AG04449 (cell line): ENCODE measurements at regions not wholly inside any gene's neighbourhood (a gene's known extent, or its start where the extent isn't known, plus 50 kb on each side); places are given as distances from the start of the nearest gene placed in this dataset.

Experiments
- CTCF ChIA-PET: fragments of 350-600 bp; formaldehyde crosslinking; extraction: SDS; loops from one replicate; lab custom pipeline; 2021; ENCODE audit warnings: antibody characterized with exemption; lab: Yijun Ruan, JAX
- POLR2A ChIA-PET: fragments of 400-600, 350-600 bp; formaldehyde crosslinking; extraction: SDS; loops from one replicate; lab custom pipeline; 2020; ENCODE audit warnings: antibody characterized with exemption, inconsistent platforms; lab: Yijun Ruan, JAX
- DNase-seq: peaks from one replicate; pipeline ENCODE4 v3.0.0-alpha.2; 2010; ENCODE audit warnings: low read depth, low spot score
- H3K4me3 ChIP-seq: 2 replicates; pipeline ENCODE4 v1.5.1; 2011; ENCODE audit warnings: low read depth, mild to moderate bottlenecking, control low read depth, low read length
- TF ChIP-seq, protein P1 (sequence below): IDR thresholded peaks from one replicate; pipeline ENCODE4 v1.5.1; 2011; ENCODE audit warnings: mild to moderate bottlenecking, moderate library complexity, low read length, control low read depth, inconsistent platforms; ENCODE audit not compliant: insufficient read depth; ENCODE audit errors: missing control alignments

DNA sequence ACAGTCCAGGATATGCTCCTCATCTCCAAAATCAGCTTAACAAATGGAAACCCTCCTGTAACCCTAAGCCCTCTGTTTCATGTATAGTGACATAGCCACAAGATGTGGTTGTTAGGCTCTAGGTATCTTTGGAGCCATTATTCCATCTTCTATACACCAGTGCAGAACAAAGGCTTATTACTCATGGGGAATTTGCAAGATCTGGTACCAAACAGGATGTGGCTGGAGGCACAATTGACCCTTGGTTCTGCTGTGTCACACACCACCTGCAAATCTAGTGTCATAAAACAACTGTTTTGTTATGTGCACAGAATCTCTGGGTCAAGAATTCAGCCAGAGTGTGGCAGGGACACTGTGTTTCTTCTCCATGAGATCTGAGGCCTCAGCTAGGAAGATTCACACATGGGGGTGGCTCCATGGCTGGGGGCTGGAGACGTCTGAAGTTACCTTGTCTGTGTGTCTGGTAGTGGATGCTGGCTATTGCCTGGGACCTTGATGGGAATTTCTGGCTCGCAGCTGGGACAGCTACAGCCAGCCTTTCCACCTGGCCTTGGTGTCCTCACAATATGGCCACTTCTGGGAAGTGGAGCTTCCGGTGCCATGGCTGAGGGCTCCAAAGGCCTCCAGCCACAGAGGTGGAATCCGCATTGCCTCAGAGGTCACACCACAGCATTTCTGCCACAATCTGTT is 369.9 kb downstream of the CDH26 start:
- ChIA-PET CTCF (no interaction called here), POLR2A (no interaction called here)
- TF ChIP-seq, protein P1, sequence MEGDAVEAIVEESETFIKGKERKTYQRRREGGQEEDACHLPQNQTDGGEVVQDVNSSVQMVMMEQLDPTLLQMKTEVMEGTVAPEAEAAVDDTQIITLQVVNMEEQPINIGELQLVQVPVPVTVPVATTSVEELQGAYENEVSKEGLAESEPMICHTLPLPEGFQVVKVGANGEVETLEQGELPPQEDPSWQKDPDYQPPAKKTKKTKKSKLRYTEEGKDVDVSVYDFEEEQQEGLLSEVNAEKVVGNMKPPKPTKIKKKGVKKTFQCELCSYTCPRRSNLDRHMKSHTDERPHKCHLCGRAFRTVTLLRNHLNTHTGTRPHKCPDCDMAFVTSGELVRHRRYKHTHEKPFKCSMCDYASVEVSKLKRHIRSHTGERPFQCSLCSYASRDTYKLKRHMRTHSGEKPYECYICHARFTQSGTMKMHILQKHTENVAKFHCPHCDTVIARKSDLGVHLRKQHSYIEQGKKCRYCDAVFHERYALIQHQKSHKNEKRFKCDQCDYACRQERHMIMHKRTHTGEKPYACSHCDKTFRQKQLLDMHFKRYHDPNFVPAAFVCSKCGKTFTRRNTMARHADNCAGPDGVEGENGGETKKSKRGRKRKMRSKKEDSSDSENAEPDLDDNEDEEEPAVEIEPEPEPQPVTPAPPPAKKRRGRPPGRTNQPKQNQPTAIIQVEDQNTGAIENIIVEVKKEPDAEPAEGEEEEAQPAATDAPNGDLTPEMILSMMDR: no peak
- no peak overlapping the region for H3K4me3 ChIP-seq
- no peak for DNase-seq

GRCh38 chr20:60330461-60330860 is 372.2 kb downstream of the CDH26 start:
- ChIA-PET POLR2A (no interaction called here), CTCF (no interaction called here)
- no peak overlapping the region for H3K4me3 ChIP-seq
- DNase-seq: no peak
- TF ChIP-seq, protein P1: no peak

- ChIA-PET CTCF (no interaction called here), POLR2A (no interaction called here)
- no peak overlapping the region for H3K4me3 ChIP-seq
- no peak for DNase-seq
- TF ChIP-seq, protein P1: no peak
Measured at GRCh38 chr20:60331688-60332300, 373.6 kb downstream of the CDH26 start.

DNA sequence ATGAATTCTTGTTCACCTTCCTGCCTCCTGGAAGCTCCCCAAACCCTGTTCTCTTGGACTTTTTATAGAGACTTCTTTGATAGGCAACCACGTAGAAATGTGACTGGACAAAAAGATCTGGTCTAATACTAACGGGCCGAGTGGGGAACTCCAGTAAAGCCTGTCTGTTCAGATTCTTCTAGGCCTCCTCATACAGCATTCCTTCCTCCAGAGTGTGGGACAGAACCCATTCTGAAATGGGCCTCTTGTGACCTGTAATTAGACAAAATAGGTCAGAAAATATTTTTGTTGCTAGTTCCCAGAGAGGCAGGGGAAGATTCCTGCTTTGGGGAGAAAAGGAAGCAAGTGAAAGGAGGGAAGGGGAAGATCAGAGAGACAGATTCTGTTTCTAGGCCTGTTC is 374.3 kb downstream of the CDH26 start:
- no peak overlapping the region for H3K4me3 ChIP-seq
- DNase-seq: no peak
- ChIA-PET CTCF (no interaction called here), POLR2A (no interaction called here)
- TF ChIP-seq, protein P1: no peak

- CTCF ChIA-PET: no interaction called here
- no peak overlapping the region for H3K4me3 ChIP-seq
- TF ChIP-seq, protein P1: no peak
- no peak for DNase-seq
- POLR2A ChIA-PET: no interaction called here
Measured at GRCh38 chr20:60334911-60335310, 376.7 kb downstream of the CDH26 start.

DNA sequence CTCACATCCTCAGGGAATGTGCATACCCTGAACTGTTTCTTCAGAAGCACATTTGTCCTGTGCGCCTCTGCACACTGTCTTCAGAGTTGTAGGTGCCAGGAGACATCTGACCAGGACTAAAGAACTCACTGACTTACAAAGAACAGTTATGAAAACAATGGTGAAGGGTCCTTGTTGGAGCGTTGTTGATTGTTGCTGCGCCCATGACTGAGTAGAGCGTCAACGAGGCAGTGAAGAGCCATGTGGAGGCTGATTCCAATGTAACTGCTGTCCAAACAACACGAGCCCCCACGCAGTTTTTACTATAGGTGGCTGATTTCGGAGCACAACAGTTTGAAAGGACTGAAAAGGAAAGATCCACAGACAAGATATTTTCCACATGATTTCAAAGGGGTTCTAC is 380.3 kb downstream of the CDH26 start:
- no peak overlapping the region for H3K4me3 ChIP-seq
- TF ChIP-seq, protein P1: no peak
- no peak for DNase-seq
- POLR2A ChIA-PET: no interaction called here
- CTCF ChIA-PET: no interaction called here
